Prostate gland (tissue), 2 donors: ENCODE measurements at regions not wholly inside any gene's neighbourhood (a gene's known extent, or its start where the extent isn't known, plus 50 kb on each side); places are given as distances from the start of the nearest gene placed in this dataset.

Source experiments
- DNase-seq: peaks from one replicate; pipeline ENCODE4 v3.0.0-alpha.2; 2019; ENCODE audit warnings: low spot score
- H3K27ac ChIP-seq, 2 donors: fragments of 200-600 bp; sonication (generic); 2 replicates each; pipeline ENCODE4 v1.5.1; 2017 to 2019
- H3K27me3 ChIP-seq: fragments of 200-600 bp; sonication (generic); replicated peaks from 2 replicates; pipeline ENCODE4 v1.5.1; 2019; ENCODE audit not compliant: insufficient read depth
- H3K36me3 ChIP-seq, 2 donors: fragments of 200-600 bp; sonication (generic); 1 replicate in 1 of 2; 2 replicates in 1 of 2; pipeline versions ENCODE4 v1.5.1 to v1.8.1; 2017 to 2019
- H3K4me1 ChIP-seq: fragments of 200-600 bp; sonication (generic); replicated peaks from 2 replicates; pipeline ENCODE4 v1.5.1; 2019
- H3K4me3 ChIP-seq, 2 donors: fragments of 200-600 bp; sonication (generic); 2 replicates each; pipeline ENCODE4 v1.5.1; 2017 to 2019
- H3K9me3 ChIP-seq: fragments of 200-600 bp; sonication (generic); 2 replicates; pipeline ENCODE4 v1.5.1; 2017
- CTCF ChIP-seq, 4 experiments: fragments of 200-600 bp in 2 of 4; fragments of 450-650 bp in 2 of 4; sonication (generic) in 2 of 4; IDR thresholded peaks; 1 replicate in 3 of 4; 2 replicates in 1 of 4; pipeline ENCODE4 v1.5.1; 2016 to 2019; ENCODE audit warnings: antibody characterized with exemption in 4 of 4, mild to moderate bottlenecking in 2 of 4, moderate library complexity in 2 of 4
- POLR2A ChIP-seq: fragments of 450-650 bp; IDR thresholded peaks from one replicate; pipeline ENCODE4 v1.6.1; 2016; ENCODE audit warnings: antibody characterized with exemption, mild to moderate bottlenecking
- POLR2AphosphoS5 ChIP-seq: sonication (generic); formaldehyde crosslinking; IDR thresholded peaks from one replicate; pipeline ENCODE4 v1.6.1; 2017; ENCODE audit warnings: antibody characterized with exemption
- WGBS: methylation state at CpG from one replicate; pipeline ENCODE4 v1.1.5; 2018; 5-methylcytosine and 5-hydroxymethylcytosine counted together
- intact Hi-C: fragments of 100-400 bp; cut with DNase I; formaldehyde crosslinking; loops from one replicate; pipeline ENCODE4 v1.14.2; 2022

- Histone ChIP-seq H3K27me3 (no peaks in the 10 kb centered on the region), H3K9me3 (no peaks in the 10 kb centered on the region), H3K36me3 (no peaks in the 10 kb centered on the region), H3K4me1 (no peaks in the 10 kb centered on the region), H3K27ac (no peak overlapping the region), H3K4me3 (no peak overlapping the region)
- TF ChIP-seq POLR2AphosphoS5 = no peak
- no peak for TF ChIP-seq CTCF (IDR thresholded peaks at IDR 0.05)
- TF ChIP-seq POLR2A = no peak
- intact Hi-C loops = no loop called here
- 74% methylated on average over 2 of the region's 2 CpGs for WGBS
- DNase-seq = no peak
Observed at GRCh38 chr7:32385316-32385956, 104.7 kb downstream of the LSM5 start.

DNA sequence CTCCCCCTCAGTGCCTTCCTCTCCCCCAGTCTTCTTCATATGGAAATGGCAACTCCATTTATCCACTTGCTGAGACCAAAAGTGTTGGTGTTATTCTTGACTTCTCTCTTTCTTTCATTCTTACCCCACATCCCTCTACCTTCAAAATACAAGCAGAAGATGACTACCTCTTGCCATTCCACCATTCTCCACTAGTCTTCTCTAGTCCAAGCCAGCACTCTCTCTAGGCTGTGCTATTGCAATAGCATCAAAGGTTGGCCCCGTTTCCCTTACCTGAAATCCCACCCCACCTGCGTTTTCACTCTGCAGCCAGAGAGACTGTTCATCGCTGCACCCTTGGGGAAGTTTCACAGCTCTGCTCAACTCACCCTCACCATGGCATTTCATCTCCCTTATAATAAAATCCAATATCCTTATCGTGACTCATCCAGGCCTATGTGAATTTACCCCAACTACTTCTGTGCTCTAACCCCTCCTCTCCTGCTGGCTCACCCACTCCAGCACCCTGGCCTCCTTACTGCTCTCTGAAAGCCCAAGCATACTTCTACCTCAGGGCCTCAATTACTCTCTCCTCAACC lies 109.1 kb downstream of the LSM5 start:
- H3K27me3 ChIP-seq = no peaks in the 10 kb centered on the region
- no peak overlapping the region for H3K27ac ChIP-seq
- no peak overlapping the region for H3K4me3 ChIP-seq
- TF ChIP-seq CTCF (IDR thresholded peaks at IDR 0.05) = no peak
- no peak for TF ChIP-seq POLR2A
- TF ChIP-seq POLR2AphosphoS5 = no peak
- no peaks in the 10 kb centered on the region for H3K36me3 ChIP-seq
- intact Hi-C loops = no loop called here
- 84% methylated on average over 3 of the region's 4 CpGs for WGBS
- no peak for DNase-seq
- no peaks in the 10 kb centered on the region for H3K4me1 ChIP-seq
- H3K9me3 ChIP-seq = no peaks in the 10 kb centered on the region

DNA sequence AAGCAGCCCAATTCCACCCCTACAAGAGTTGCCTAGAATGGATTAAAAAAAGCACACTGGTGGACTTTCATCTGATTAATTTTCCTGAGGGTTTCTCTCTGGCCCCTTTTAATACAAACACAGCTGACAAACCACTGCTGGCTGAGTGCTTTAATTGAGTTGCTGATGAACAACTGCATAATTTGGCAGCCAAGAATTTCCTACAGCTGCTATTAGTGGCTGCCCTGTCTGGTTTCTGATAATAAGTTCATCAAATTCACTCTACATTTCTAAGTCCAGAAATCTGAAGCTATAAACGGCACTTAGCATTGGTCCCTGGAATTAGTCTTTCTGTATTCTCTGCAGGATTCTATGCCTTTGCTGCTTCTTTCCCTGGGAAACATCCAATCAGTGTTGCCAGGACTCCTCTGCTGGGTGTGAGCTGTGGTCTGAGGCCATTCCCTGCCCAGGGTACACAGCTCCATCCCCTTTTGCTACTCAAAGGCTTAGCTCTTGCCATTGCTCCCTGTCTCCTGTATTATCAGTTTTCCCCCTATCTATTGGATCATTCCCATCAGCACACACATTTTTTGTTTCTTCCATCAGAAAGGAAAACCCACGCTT lies 110.6 kb downstream of the LSM5 start:
- WGBS = 44% methylated on average over 2 of the region's 2 CpGs
- Histone ChIP-seq H3K9me3 (no peaks in the 10 kb centered on the region), H3K36me3 (no peaks in the 10 kb centered on the region), H3K27ac (no peak overlapping the region), H3K27me3 (no peaks in the 10 kb centered on the region), H3K4me1 (no peaks in the 10 kb centered on the region), H3K4me3 (no peak overlapping the region)
- intact Hi-C loops = no loop called here
- no peak for DNase-seq
- TF ChIP-seq CTCF (IDR thresholded peaks at IDR 0.05) = no peak
- no peak for TF ChIP-seq POLR2A
- no peak for TF ChIP-seq POLR2AphosphoS5

DNA sequence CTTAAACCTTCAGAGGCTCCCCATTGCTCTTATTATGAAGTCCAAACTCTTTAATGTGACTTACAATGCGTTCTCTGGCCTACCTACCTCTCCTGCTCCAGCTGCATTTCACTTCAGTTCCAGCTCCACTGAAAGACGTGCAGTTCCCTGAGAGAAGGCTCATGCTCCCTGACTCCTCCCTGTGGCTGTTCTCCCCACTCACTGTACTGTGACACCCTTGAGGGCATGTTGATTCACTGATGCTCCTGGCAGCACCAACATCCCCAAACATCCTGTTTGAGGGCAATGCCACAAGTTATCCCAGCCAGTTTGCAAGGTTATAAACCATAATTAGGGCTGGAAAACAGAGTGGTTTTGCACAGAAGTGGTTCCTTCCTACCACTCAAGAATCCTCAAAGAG lies 111.2 kb downstream of the LSM5 start:
- no peak for TF ChIP-seq POLR2A
- no peak for TF ChIP-seq CTCF (IDR thresholded peaks at IDR 0.05)
- no peak for TF ChIP-seq POLR2AphosphoS5
- 45% methylated on average over 2 of the region's 2 CpGs for WGBS

DNA sequence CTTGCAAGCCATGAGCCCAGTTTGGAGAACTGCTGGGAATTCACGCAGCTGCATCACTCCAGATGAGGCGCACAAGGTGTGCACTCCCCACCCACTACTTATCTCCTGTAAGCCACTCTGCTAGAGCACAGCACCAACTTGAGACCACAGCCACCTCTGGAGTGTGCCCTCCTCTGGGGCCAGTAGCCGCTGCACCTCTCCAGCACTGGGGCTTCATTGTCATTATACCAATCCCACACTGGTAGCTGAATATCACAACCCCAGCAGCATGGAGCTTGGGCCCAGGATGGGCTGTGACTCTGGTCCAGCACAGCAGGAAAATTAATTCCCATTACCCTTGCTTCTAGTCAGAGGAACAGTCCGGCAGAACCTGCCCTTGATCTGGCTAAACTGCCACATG lies 125.6 kb downstream of the LSM5 start:
- 85% methylated on average over 4 of the region's 4 CpGs for WGBS
- TF ChIP-seq POLR2AphosphoS5 (no peak), CTCF (IDR thresholded peaks at IDR 0.05) (no peak), POLR2A (no peak)
- Histone ChIP-seq H3K9me3 (no peaks in the 10 kb centered on the region), H3K27ac (no peak overlapping the region), H3K4me3 (no peak overlapping the region), H3K27me3 (no peaks in the 10 kb centered on the region), H3K36me3 (no peaks in the 10 kb centered on the region), H3K4me1 (no peaks in the 10 kb centered on the region)
- DNase-seq = no peak
- intact Hi-C loops = no loop called here

More for the DNA sequence above, 111.2 kb downstream of the LSM5 start:
- no peak overlapping the region for H3K4me3 ChIP-seq
- H3K4me1 ChIP-seq = no peaks in the 10 kb centered on the region
- intact Hi-C loops = no loop called here
- no peaks in the 10 kb centered on the region for H3K36me3 ChIP-seq
- no peak for DNase-seq
- H3K9me3 ChIP-seq = no peaks in the 10 kb centered on the region
- no peak overlapping the region for H3K27ac ChIP-seq
- H3K27me3 ChIP-seq = no peaks in the 10 kb centered on the region
